COLO668 (cell line): ENCODE measurements at regions not wholly inside any gene's neighbourhood (a gene's known extent, or its start where the extent isn't known, plus 50 kb on each side); places are given as distances from the start of the nearest gene placed in this dataset.
"Not testable (repeated sequence)": the region's sequence is repeated elsewhere in the genome, so short reads cannot be mapped to it uniquely, and the experiment has no call there.

Source experiments
- DNase-seq: peaks from one replicate; lab custom pipeline; 2025; ENCODE audit not compliant: unreplicated experiment; lab: John Stamatoyannopoulos, UW

GRCh38 chr18:60319129-60319528, 53.4 kb downstream of the MC4R start:
- DNase-seq, result no peak

DNA sequence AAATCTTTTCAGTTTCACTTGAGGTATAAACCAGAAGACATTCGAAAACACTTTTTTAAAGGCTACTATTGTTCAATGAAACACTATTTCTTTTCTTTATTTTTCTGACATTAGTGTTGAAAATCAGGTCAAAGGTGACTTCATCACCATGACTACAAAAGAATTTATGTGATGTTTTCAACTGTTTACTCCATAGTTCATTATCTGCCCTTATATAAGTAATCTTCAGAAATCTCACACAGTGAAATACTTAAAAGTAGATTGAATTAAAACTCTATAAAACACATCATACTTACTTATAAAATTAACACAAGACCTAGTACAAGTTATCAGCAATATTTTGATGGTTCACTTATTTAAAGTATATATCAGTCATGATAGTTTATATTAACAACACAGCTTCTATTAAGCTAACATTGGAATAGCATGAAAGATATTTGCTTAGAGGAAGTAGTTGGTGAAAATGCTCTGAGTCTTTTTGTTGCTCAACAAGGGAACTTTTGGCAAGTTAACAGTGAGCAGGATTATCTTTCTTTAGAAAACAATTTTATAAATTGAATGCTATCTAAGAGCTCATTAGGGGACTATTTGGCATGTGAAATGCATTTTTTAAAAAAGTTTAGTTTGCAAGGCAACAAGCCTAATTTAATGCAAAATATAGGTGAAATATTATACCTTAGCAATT, 60.8 kb downstream of the MC4R start:
- no peak for DNase-seq

DNA sequence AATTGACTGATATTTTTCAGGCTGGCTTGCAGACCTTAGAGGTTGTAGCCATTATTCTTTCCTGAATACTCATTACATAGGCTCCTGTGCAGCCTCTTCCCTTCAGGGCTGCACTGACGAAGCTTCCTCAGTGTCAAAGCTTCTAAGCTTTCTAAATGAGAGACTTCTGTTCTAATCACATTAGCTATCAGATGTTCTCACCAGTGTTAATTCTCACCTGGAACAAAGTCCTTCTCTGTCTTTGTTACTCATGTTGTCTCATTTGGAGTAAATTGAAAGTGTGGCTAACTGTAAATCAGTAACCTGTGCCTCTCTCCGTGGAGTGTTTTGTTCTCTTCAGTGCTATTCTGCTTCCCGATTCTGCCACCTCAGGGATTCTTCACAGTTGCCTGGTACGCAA, 76.9 kb downstream of the MC4R start:
- DNase-seq, result no peak

DNA sequence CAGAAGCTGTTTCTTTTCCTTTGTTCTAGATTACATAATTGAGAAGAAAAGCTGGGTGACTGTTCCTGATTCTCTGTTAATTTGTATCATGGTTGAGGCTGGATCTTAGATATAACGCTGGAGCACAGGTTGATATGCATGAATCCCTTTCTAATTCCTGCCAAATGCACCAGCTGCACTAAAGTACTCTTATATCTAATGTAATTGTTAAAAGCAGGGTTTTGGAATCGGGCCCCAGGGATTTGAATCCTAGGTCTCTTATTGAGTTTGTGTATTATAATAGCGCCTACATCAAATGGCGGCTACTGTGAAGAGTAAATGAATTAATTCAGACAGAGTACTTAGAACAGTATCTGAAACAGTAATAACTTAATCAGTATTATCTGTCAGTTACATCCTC, 80.4 kb downstream of the MC4R start:
- DNase-seq, result no peak

GRCh38 chr18:60279391-60279790, 93.2 kb downstream of the MC4R start:
- DNase-seq, result no peak

DNA sequence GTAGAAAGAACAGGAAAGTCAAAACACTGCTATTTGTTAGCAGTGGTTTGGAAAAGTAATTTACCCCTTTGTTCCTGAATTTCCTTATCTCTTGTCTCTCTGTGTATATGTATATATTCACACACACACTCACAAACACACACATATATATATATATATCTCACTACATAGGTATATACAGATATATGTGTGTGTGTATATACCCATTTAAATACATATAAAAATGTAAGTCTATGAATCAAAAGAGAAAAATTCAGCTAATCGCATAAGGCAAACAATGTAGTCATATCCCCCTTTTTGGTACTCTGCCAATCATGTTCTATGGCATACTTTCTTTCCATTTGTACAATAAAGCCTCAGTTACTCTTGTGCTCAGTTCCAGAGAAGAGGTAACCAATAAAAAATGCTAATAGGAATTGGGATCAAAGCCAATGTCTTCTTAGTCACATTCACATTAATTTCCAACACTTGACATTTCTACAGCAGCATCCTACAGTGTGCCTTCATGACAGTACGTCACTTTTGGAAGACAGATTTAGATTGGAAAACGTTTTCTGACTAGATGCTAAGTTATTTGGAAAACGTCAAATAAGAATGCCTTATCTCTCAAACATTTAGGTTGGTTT, 94.6 kb downstream of the MC4R start:
- no peak for DNase-seq

GRCh38 chr18:60267391-60268058, 105.0 kb downstream of the MC4R start:
- DNase-seq, result no peak

DNA sequence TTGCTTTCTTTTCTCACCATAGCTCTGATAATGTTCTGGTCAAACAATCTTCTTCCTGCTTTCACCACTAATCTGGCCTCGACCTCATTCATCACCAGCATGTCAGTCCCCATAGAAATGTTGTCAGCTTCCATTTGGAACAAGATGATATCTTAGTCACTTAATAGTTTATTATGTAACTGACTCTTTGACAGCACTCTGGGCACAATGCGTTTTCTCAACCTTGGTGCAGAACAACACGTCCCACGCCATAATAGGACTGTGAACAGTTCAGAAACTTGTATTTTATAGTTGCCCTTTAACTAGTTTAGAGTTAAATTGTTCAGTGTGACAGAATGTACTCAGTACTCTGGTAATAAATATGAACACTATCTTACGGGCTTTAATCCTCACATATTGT, 106.0 kb downstream of the MC4R start:
- DNase-seq, result no peak

GRCh38 chr18:60259052-60259681, 113.4 kb downstream of the MC4R start:
- no peak for DNase-seq

DNA sequence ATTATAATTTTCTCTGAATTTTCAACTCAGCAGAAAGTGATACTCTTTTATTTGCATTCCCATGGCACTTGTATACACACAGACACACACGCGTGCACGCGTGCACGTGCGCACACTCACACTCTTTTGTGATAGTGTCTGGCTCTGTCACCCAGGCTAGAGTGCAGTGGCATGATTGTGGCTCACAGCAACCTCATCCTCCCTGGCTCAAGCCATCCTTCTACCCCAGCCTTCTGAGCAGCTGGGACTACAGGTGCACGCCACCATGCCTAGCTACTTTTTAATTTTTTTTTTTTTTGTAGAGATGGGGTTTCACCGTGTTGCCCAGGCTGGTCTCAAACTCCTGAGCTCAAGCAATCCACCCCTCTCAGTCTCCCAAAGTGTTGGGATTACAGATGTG, 123.2 kb downstream of the MC4R start:
- DNase-seq, result no peak

DNA sequence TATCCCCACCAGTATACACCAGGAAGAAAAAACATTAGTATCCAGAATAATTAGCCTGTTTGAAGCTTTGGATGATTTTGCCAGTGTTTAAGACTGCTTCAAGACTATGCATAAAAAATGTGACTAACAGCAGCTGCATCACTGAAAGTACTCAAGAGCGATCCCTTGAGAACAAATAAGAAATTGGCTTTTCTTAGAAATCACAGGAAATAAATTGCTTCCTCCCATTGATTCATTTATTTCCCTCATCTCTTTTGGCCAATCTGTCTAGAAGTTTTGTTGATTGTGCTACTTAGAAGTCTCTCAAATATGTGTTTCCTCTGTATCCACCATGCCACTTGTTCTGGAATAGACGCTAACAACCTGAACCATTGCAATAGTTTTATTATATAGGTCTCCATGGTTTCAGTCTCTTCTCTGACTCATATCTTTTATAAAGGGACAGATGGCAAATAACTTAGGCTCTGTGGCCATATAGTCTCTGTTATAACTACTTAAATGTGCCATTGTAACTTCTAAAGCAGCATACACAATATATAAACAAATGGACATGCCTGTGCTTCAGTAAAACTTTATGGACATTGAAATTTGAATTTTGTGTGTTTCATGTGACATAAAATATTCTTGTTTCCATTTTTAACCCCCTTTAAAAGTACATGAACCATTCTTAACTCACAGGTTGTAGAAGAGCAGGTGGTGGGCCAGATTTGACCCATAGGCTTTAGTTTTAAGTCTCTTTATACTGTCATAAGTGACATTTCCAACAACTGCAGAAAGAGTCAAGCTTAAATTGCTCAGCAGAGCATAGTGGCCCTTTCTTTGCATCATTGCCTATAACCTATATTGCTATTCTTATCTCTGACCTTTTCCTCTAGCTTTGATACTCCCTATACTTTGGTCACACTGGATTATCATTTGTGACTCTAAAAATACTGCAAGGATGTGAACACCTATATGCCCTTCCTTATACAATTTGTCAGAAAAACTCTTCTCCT, 123.9 kb downstream of the MC4R start:
- no peak for DNase-seq

- no peak for DNase-seq
Measured at GRCh38 chr18:60247103-60247502, 125.5 kb downstream of the MC4R start.

DNA sequence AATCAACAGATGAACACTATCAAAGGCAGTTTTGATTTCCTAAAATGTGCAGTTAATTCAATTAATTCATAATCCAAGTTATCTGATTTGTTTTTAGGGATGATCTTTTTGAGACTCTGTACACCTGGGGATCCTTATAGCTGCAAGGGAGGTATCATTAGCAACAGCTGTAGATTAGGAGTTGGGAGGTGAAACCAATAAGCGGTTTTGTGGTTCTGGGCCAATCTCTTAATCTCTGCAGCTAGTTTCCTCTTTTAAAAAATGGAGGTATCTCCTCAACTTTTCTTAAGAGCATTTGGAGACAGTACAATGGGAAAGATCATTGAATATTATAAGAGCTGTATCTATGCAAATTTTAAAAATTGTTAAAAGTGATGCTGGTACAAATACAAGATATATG, 126.0 kb downstream of the MC4R start:
- no peak for DNase-seq

GRCh38 chr18:60245096-60245495, 127.5 kb downstream of the MC4R start:
- DNase-seq, result no peak

DNA sequence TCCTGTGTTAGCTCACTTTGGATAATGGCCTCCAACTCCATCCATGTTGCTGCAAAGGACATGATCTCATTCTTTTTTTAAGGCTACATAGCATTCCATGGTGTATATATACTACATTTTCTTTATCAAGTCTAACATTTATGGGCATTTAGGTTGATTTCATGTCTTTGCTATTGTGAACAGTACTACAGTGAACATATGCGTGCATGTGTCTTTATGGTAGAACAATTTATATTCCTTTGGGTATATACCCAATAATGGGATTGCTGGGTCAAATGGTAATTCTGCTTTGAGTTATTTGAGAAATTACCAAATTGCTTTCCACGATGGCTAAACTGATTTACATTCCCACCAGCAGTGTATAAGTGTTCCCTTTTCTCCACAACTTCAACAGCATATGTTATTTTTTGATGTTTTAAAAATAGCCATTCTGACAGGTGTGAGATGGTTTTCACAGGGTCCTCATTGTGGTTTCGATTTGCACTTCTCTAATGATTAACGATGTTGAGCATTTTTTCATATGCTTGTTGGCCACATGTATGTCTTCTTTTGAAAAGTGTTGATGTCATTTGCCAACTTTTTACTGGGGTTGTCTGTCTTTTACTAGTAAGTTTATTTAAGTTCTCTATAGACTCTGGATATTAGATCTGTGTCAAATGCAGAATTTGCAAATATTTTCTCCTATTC, 133.4 kb downstream of the MC4R start:
- not testable (repeated sequence) for DNase-seq

- no peak for DNase-seq
Measured at GRCh38 chr18:60235164-60235563, 137.4 kb downstream of the MC4R start.

GRCh38 chr18:60232541-60232940, 140.0 kb downstream of the MC4R start:
- no peak for DNase-seq

GRCh38 chr18:60228609-60229595, 143.7 kb downstream of the MC4R start:
- no peak for DNase-seq

DNA sequence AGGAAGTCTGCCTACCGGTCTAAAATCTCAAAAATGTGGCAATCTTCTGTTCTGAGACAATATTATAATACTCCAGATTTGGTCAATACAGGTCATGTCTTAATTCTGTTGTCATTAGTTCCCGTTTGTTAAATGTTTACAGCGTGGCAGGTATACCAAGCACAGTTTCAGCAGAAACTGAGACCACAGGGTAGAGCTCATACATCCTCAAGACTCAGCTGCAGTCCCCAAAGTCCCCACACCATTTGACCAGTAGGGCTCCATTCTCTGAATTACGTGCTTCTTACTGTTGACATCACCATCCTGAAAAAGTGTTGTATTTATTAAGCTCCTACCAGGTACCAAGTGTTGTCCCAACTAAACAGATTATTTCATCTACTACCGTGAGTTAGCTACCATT, 157.1 kb downstream of the MC4R start:
- DNase-seq, result no peak
